ENCODE measurements at regions not wholly inside any gene's neighbourhood (a gene's known extent, or its start where the extent isn't known, plus 50 kb on each side); places are given as distances from the start of the nearest gene placed in this dataset.
"Not testable (repeated sequence)": the region's sequence is repeated elsewhere in the genome, so short reads cannot be mapped to it uniquely, and the experiment has no call there.

DNA sequence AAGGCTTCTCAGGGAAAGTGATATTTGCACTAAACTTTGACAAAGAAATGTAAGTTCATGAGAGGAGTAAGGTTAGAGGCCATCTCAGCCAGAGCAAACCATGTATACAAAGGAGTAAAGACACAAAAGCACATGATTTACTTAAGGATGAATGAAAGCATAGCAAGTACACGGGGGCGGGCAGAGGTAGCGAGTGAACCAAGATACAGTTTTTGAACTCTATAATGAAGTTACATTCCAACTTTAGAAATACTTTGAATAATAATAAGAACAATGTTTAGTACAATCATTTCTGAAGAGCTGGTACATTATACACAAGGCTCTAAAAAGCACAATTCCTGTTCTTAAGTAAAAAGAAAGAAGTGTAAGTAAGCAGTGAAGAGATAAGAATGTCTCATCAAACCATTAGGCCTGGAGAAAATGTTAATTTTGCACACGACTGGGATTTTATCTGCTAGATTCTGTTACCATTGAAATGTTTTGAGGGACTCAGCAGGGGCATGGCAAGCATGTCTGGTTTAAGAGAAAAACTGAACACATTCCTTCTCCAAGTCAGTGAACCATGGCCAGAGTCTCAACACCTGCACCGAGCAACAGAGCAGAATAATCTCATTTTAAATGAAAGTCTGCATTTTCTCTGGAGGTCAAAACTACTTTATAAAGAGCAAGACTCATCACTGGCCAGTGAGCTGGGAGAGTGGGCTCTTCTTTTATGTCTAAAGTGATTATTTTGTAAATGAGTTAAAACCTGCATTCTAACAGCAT lies 147.6 kb upstream of the TRPM3 start:
- Histone ChIP-seq H2AFZ (ENCODE audit: low read depth, low read length) (no peak overlapping the region), H3K36me3 (replicated peaks; ENCODE audit: low read depth, low read length) (no peaks in the 10 kb centered on the region), H3K79me2 (ENCODE audit: low read length) (no peaks in the 10 kb centered on the region), H4K20me1 (ENCODE audit: insufficient read depth, low read length) (no peaks in the 10 kb centered on the region), H3K27ac (ENCODE audit: low read length) (no peak overlapping the region), H3K4me1 (ENCODE audit: low read length) (peaks cover 6% of the 10 kb centered on the region), H3K9me3 (ENCODE audit: insufficient read depth, low read length) (no peaks in the 10 kb centered on the region), H3K27me3 (ENCODE audit: low read depth, low read length) (0 out of 2 replicates have a peak, but pooled peaks cover 3% of the 10 kb centered on the region), H3K4me3 (ENCODE audit: low read length) (no peak overlapping the region), H3K4me2 (ENCODE audit: low read length) (no peak overlapping the region), H3K9ac (ENCODE audit: low read length) (no peak overlapping the region)
- TF ChIP-seq CTCF (IDR thresholded peaks at IDR 0.05; ENCODE audit: low read depth, low read length): no peak
- no peak for TF ChIP-seq EZH2phosphoT487 (IDR thresholded peaks at IDR 0.05; ENCODE audit: low read depth)

- no peak for TF ChIP-seq CTCF (IDR thresholded peaks at IDR 0.05; ENCODE audit: low read depth, low read length)
- no peak for TF ChIP-seq EZH2phosphoT487 (IDR thresholded peaks at IDR 0.05; ENCODE audit: low read depth)
- H3K9ac ChIP-seq (ENCODE audit: low read length): no peak overlapping the region
- no peaks in the 10 kb centered on the region for H3K36me3 ChIP-seq (replicated peaks; ENCODE audit: low read depth, low read length)
- H3K79me2 ChIP-seq (ENCODE audit: low read length): no peaks in the 10 kb centered on the region
- no peaks in the 10 kb centered on the region for H4K20me1 ChIP-seq (ENCODE audit: insufficient read depth, low read length)
- H3K9me3 ChIP-seq (ENCODE audit: insufficient read depth, low read length): no peaks in the 10 kb centered on the region
- H3K4me2 ChIP-seq (ENCODE audit: low read length): no peak overlapping the region
- H3K4me3 ChIP-seq (ENCODE audit: low read length): no peak overlapping the region
- no peaks in the 10 kb centered on the region for H3K4me1 ChIP-seq (ENCODE audit: low read length)
- no peaks in the 10 kb centered on the region for H3K27me3 ChIP-seq (ENCODE audit: low read depth, low read length)
- H2AFZ ChIP-seq (ENCODE audit: low read depth, low read length): no peak overlapping the region
- H3K27ac ChIP-seq (ENCODE audit: low read length): no peak overlapping the region
Measured at GRCh38 chr9:71263451-71263850, 142.0 kb upstream of the TRPM3 start.

DNA sequence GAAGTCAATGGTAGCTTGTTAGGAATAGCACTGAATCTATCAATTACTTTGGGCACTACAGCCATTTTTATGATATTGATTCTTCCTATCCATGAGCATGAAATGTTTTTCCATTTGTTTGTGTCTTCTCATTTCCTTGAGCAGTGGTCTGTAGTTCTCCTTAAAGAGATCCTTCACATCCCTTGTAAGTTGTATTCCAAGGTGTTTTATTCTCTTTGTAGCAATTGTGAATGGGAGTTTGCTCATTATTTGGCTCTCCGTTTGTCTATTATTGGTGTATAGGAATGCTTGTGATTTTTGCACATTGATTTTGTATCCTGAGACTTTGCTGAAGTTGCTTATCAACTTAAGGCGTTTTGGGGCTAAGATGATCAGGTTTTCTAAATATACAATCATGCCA lies 139.0 kb upstream of the TRPM3 start:
- not testable (repeated sequence) for H3K4me1 ChIP-seq (ENCODE audit: low read length); H3K9me3 ChIP-seq (ENCODE audit: insufficient read depth, low read length); H3K36me3 ChIP-seq (replicated peaks; ENCODE audit: low read depth, low read length); H3K79me2 ChIP-seq (ENCODE audit: low read length); H2AFZ ChIP-seq (ENCODE audit: low read depth, low read length); H3K4me3 ChIP-seq (ENCODE audit: low read length); H3K9ac ChIP-seq (ENCODE audit: low read length); H3K27me3 ChIP-seq (ENCODE audit: low read depth, low read length); H3K27ac ChIP-seq (ENCODE audit: low read length); H4K20me1 ChIP-seq (ENCODE audit: insufficient read depth, low read length); H3K4me2 ChIP-seq (ENCODE audit: low read length)

GRCh38 chr9:71254592-71255277 lies 133.3 kb upstream of the TRPM3 start:
- no peaks in the 10 kb centered on the region for H3K4me1 ChIP-seq (ENCODE audit: low read length)
- H4K20me1 ChIP-seq (ENCODE audit: insufficient read depth, low read length): no peaks in the 10 kb centered on the region
- H3K79me2 ChIP-seq (ENCODE audit: low read length): no peaks in the 10 kb centered on the region
- H3K27me3 ChIP-seq (ENCODE audit: low read depth, low read length): no peaks in the 10 kb centered on the region
- no peak overlapping the region for H3K27ac ChIP-seq (ENCODE audit: low read length)
- H3K4me3 ChIP-seq (ENCODE audit: low read length): no peak overlapping the region
- no peak overlapping the region for H2AFZ ChIP-seq (ENCODE audit: low read depth, low read length)
- H3K9me3 ChIP-seq (ENCODE audit: insufficient read depth, low read length): no peaks in the 10 kb centered on the region
- no peak for TF ChIP-seq CTCF (IDR thresholded peaks at IDR 0.05; ENCODE audit: low read depth, low read length)
- no peak for TF ChIP-seq EZH2phosphoT487 (IDR thresholded peaks at IDR 0.05; ENCODE audit: low read depth)
- no peaks in the 10 kb centered on the region for H3K36me3 ChIP-seq (replicated peaks; ENCODE audit: low read depth, low read length)
- H3K9ac ChIP-seq (ENCODE audit: low read length): no peak overlapping the region
- H3K4me2 ChIP-seq (ENCODE audit: low read length): no peak overlapping the region

All from OCI-LY3 (cell line).